HG03039 (cell line): ENCODE measurements at regions not wholly inside any gene's neighbourhood (a gene's known extent, or its start where the extent isn't known, plus 50 kb on each side); places are given as distances from the start of the nearest gene placed in this dataset.

Source experiments
- ATAC-seq: cut with Tn5 transposase; IDR thresholded peaks from one replicate; pipeline ENCODE4 v1.9.1; 2021; ENCODE audit warnings: mild to moderate bottlenecking, moderate library complexity; ENCODE audit not compliant: unreplicated experiment

- ATAC-seq = no peak
Measured at GRCh38 chr16:52237823-52238222, 309.1 kb downstream of the TOX3 start.

DNA sequence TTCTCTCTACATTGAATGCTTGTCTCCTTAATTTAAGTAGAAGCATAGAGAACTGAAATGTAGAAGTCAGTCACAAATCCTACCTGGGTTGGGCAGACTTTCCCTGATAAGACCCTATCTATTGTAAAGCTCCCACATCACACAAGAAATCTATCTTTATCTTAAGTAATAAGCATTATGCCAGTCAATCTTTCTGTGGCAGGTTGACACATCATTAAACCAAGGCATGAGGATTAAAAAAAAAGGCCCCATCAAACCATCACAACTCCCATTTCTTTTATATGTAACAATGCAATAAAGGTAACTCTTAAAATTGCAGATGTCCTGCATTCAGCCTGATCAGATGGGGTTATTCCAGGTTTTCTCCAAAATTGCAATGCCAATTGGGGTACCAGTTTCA lies 311.8 kb downstream of the TOX3 start:
- no peak for ATAC-seq

DNA sequence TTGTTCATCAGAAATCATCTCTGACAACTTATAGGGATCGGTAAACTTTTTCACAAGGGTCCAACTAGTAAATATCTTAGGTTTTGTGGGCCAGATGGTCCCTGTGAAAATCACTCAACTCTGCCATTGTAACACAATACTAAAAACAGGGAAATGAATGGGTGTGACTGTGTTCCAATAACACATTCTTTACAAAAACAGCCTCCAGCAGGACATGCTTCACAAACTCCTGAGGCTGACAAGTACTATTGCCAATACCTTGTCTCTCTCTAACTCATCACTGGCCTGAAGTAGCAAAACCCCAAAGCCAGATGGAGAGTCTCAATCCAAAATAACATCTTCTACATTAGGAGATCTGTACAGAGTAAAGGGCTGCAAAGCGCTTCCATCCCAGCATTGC lies 312.3 kb downstream of the TOX3 start:
- no peak for ATAC-seq

DNA sequence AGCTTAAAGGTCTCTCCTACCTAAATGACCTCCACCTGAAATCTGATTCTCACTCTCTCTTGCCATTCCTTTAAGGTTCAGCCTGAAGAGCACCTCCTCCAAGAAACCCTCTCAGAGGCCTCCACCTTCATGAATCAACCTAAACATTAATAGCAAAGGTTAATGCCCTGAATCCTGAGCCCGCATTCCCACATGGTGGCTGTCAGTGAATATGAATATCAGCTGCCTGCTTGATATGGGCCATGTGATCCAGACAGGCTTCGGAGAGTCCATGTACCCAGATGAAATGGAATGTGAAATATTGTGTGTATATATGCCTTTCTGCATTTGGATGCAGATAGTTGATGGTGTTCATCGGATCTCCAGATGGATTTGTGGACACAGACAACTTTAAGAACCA lies 317.5 kb downstream of the TOX3 start:
- no peak for ATAC-seq

DNA sequence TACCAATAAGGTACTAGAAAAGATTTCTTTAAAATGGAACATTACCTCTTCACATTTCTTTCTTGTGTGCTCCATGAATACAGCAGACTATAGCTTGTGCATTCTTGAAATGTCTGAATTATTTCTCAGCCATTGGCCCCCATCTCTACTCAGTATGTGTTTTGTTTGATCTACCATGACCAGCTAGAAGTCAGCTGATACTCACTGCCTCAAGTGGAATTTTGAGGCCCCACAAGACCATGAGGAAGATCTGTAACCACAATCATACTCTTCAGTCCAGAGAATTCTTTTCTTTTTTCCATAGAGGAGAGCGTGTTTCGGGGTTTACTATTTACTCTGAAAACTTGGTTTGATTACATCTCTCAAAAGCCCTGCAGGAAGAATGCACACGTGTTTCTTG lies 319.1 kb downstream of the TOX3 start:
- no peak for ATAC-seq

- no peak for ATAC-seq
Measured at GRCh38 chr16:52212841-52213240, 334.1 kb downstream of the TOX3 start.

GRCh38 chr16:52209227-52209626 lies 337.7 kb downstream of the TOX3 start:
- ATAC-seq = no peak

DNA sequence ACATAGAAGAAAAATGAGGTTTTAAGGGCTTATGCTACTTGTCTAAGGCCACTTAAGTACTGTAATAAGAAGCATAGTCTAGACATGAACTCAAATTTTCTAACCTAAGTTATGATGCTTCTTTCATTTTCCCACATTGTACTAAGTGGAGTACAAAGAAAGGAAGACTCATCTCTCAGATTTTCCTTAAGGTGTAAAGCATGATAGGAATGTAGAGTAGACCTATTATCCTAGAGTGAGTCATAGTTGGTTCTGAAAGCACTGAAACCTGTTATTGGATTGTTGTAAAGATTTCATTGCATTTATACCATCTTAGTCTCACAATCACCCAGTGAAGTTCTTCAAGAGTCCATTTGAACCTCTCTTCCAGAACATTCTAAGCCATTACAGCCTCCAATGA lies 343.8 kb downstream of the TOX3 start:
- ATAC-seq = no peak

GRCh38 chr16:52193441-52193840 lies 353.5 kb downstream of the TOX3 start:
- no peak for ATAC-seq

- no peak for ATAC-seq
Measured at GRCh38 chr16:52191531-52192134, 355.3 kb downstream of the TOX3 start.

DNA sequence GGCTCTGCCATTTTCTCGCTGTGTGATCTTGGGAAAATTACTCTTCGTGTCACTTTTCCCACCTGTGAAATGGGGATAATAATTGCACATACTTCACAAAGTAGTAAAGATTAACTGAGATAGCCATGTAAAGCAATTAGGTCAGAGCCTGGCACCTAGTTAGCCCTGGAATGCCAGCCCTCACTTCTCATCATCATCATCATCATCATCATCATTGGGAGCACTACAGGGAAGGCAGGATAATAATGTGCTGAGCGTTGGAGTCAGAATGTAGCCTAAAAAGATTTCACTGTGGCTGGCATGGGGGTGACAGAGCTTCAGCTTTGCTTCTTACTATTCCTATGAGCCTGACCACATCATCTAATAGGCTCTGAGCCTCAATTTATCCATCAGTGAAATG lies 362.6 kb downstream of the TOX3 start:
- ATAC-seq = no peak

- ATAC-seq = no peak
Measured at GRCh38 chr16:52182840-52183239, 364.1 kb downstream of the TOX3 start.

- ATAC-seq = no peak
Measured at GRCh38 chr16:52174168-52174567, 372.8 kb downstream of the TOX3 start.

- ATAC-seq = no peak
Measured at GRCh38 chr16:52171481-52171880, 375.5 kb downstream of the TOX3 start.

DNA sequence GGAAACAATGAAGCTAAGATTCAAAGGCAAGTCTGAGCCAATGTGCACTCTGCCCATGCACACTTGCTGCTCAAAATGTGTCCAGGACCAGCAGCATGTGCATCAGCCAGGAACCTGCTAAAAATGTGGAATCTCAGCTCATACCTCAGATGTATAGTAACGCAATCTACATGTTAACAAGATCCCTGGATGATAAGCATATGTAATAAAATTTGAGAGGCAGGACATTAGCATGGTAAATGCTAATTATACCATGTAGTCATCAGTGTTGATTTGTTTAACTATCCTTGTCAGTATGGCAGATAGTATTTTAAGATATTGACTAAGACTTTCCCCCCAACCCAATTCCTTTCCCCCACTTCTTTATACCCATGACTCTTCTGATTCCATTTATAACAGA lies 379.6 kb downstream of the TOX3 start:
- no peak for ATAC-seq

DNA sequence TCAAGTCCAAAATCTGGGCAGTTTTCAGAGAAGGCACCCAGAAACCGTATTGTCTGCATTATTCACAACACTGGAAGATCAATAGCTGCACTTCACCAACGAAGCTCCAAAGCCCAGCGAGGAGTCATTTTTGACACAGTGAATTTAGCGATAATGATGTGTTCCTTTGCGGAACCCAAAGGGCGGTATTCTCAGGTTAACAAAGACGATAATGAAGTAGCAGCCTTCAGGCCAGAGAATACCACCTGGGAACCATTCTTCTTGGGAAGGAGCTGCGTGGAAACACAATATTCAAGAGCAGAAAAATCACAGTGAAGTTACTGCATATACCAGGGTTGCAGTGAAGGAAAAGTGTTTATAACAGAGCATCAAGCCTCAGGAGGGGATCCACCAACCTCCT lies 381.0 kb downstream of the TOX3 start:
- no peak for ATAC-seq

- ATAC-seq = no peak
Measured at GRCh38 chr16:52149003-52149402, 397.9 kb downstream of the TOX3 start.

DNA sequence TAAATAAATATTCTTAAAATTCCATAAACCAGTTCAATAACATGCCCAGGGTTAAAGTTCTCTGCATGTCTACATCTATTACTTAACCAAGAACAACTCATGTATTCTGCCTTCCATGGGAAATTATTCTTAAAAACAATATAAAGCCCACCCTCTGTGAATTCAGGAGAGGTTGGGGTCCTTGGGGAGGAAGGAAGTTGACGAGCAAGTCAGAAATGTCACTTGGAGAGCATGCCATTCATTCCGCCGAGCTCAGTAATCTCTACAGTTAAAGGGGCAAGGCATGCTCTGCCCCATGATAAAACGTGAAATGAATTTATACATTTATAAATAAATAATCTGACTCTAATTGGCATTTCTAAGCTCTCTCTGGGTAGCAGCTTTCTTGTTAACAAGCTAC lies 405.1 kb downstream of the TOX3 start:
- ATAC-seq = no peak

- ATAC-seq = no peak
Measured at GRCh38 chr16:52128361-52128760, 418.6 kb downstream of the TOX3 start.

- no peak for ATAC-seq
Measured at GRCh38 chr16:52123842-52124241, 423.1 kb downstream of the TOX3 start.

- ATAC-seq = no peak
Measured at GRCh38 chr16:52123061-52123839, 423.7 kb downstream of the TOX3 start.

- no peak for ATAC-seq
Measured at GRCh38 chr16:52117171-52117570, 429.8 kb downstream of the TOX3 start.

DNA sequence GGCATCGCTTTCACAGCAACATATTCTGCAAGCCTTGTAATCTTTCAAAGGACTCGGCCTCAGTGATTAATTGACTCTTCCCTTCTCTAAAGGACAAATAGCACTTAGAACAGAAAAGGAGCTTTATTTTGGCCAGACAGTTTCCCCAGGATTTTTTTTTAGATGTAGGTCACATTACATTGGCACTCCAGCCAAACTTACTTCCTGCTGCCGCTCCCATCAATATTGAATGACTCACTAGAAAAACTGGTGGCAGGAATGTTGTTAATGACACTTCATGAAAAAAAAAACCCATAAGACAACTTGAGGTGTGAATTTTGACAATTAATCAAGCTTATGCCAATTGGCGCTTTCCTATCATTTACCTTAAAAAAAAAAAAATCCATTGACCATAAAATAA lies 432.6 kb downstream of the TOX3 start:
- ATAC-seq = no peak
